Muscle of back (tissue), 3 donors: ENCODE measurements at regions not wholly inside any gene's neighbourhood (a gene's known extent, or its start where the extent isn't known, plus 50 kb on each side); places are given as distances from the start of the nearest gene placed in this dataset.

Source experiments
- DNase-seq, 3 donors: peaks; one replicate each; pipeline versions ENCODE4 v3.0.0 to v3.0.0-alpha.2; 2013

DNA sequence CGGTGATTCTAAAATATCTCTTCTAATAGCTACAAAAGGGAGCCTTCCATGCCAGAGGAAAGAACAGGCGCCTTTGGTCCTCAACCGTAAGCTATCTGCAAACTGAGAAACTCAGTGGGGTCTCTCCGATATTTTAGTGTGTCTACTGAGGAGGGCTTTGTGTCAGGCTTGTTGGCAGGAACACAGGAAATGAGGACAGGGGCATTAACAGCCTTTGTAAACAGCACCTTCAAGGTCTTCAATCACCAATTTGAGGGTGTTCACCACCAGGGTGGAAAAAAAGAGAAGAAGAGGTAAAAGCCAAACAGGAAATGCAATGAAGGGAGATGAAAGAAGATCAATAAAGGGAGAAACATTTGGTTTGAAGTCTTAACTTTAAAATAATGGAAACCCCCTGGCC lies 580.1 kb upstream of the SALL1 start:
- no peak for DNase-seq

DNA sequence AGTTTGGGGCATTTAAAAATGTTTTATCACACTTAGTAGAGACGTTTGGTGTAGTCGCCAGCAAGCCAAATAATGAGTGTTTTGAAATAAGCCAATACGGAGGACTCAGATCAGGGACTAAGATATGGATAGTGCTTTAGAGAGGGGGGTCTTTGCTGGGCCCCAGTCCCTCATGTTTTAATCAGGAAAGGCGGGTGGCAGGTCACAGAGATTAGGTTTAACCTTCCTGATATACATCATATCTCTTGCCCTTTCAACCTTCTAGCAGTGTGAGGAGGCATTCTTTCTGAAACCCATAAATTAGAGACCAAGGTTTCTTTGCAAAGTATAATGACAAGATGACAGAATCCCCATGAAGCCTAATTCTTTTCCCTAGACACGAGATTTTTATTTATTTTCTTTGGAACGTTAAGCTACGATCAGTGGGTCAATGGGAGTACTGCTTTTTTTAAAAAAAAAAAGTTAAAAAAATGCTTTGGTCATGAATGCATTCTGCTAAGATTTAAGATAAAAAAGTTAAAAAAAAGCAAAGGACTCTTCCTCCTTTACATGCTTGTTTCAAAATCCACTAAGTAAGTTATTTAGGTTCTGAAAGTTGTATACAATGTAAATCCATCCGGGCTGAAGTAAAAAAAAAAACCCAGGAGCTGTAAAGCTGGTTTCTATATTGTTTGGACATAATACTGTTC lies 572.1 kb upstream of the SALL1 start:
- DNase-seq: no peak

DNA sequence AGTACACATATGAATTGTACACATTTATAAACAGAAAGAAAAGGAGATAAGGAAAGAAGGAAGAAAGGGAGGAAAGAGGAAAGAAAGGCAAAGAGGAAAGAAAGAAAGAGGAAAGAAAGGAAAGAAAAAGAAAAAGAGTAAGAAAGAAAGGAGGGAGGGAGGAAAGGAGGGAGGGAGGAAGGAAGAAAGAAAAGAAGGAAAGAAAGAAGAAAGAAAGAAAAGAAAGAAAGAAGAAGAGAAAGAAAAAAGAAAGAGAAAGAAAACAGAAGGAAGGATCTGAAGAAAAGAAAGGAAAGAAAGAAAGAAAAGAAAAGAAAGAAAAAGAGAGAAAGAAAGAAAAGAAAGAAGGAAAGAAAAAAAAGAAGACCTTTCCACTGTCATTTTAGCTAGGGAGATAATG lies 571.4 kb upstream of the SALL1 start:
- DNase-seq: no peak

DNA sequence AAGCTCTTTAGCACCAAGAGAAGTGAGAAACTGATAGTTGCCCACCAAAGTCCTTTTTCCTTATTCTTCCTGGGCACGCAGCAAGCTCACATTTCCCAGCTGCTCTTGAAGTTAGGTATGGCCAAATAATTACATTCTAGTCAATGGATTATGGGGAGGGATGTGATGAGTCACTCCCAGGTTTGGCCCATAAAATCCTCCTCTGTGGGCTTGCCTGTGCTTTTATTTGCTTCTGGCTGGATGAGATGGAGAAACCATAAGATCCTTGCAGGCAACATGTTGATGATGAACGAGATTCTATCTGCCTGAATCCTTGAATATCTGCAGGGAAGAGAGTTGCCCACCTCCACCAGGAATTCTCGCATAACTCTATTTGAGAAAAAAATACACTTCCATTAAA lies 568.3 kb upstream of the SALL1 start:
- no peak for DNase-seq

DNA sequence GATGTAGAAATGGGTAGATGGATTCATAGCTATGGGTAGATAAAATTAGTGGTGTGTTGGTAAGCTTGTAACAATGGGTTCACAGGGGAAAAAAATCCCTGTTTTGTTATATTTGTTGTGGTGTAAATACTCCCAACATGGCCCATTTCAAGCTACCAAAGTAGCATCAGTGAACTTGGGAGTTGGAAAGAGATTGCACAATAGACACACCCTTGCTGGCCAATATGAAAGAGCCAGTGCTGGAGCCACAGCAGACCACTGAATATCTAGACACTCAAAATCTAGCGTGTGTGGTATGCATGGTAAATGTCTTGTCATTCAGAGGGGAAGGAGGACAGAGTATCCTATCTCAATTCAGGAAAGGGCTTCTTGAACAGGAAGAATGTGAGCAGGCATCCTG lies 565.1 kb upstream of the SALL1 start:
- DNase-seq: no peak

DNA sequence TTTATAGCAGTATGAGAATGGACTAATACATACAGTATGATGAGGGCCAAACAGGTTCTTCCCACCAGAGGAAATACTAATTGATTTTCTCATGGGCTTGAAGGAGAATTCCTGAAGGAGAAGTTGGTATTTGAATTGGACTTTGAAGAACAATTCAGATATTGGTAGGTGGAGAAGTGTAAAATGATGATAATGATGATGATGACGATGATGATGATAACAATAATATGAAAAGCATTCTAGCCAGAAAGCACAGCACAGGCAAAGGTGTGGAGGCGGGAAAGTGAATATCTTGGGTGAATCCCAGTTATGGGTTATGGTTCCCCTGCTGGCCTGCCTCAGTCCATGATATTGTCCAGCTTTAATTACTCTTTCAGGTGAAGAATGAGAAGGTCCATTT lies 562.4 kb upstream of the SALL1 start:
- DNase-seq: no peak

DNA sequence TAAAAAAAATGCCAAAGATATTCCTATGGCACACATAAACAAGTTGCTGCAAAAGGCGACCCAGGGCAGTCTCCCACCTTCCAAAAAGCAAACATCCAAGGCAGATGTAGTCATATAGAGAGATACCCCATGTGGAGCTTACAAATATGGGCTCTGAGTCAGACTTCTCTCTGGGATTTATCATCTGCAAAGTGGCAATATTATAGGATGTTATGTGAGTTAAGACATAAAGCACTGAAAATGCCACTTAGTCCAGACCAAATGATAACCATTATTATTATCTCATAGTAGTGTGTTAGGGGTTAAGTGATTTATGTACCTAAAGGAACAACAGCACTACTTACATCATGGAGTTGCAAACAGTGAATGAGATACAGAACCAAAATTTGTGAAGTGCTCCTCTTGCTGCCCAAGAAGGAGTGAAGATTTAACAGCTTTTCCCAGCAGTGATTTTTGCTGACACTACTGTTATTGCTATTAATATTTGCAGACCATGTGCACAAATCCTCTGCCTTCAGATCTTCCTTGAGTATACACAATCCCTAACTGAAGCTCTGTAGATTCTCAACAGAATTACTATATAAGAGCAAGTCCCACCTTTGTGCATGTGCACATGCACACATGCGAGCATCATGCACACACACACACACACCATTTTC lies 560.0 kb upstream of the SALL1 start:
- DNase-seq: no peak

DNA sequence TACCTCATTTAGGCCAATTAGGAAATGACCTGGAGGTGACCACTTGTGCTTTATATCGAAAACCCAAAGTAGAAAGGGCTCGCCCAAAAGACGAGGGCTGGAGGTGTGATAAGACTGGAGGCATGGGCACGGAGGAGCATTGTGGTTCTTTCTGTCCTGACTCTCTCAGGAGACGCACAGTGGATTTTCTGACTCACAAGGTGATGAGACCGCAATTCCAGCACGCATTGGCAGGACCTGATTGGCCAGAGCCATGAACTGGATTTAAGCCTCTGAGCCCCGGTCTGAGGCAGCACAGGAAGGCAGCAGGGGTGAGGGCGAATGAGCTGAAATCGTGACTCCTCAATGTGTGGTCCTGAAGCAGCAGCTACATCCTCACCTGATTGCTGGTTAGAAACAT lies 559.1 kb upstream of the SALL1 start:
- no peak for DNase-seq

DNA sequence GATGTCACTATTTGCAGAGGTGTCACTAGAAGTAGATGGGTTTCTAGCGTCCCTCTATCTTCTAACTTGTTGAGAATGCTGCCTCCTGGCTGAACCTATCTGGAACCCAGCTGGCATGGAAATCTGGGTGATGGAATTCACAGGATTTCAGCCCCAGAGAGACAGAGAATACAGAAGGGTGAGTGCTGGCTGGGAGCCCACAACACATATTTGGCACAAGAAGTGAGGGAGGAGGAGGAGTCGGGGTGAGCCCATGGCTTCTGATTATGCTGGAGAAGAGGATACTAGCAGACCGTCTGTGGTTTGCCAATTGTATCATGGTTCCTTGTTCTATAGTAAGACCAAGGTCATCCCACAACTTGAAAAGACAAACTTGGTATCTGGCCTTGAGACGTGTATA lies 557.8 kb upstream of the SALL1 start:
- DNase-seq: no peak

DNA sequence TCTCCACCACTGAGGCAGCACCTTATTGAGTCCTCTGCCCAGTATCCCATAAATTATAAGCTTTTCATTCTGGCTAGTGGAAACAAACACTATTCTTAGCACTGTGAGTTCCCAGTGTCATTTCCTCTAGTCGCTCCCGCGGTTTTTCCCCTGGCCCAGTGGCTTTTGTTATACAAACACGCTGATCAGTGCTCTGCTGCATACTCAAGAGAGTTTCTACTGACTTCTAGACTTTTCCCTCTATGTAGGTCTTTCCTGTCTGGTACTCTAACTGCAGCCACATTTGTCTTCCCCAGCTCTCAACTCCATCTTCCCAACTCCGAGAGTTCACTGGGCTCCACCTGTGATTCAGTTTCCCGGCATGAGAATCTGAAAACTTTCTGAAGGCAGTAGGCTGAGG lies 556.6 kb upstream of the SALL1 start:
- DNase-seq: no peak

DNA sequence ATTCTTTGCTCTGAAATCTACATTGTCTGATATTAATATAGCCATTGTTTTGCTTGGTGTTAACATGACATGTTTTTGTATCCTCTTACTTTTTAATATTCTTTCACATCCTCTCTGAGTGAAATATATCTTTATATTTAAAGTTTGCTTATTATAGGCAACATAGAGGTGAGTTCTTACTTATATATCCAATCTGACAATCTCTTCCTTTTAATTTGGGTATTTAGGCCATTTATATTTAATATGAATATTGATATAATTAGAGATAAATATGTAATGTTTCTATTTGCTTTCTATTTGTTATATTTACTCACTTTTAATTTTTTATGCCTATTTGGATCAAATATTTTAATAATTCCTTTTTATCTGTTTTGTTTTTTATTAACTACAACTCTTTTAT lies 554.1 kb upstream of the SALL1 start:
- no peak for DNase-seq

DNA sequence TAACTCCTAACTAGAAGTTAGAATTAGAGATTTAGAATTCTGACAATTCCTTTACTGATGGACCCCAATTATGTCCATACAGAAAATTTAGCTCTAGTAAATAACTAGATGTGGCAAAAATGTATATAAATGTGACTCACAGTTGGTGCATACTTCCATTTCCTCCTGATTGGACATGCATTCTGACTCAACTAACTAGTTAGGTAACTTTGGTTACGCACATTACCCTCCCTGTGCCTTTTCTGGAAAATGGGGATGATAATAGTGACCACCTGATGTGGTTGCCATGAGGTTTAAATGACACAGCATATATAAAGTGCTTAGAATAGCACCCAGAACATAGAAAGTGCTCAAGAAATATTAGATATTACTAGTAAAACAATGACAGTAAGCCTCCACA lies 550.0 kb upstream of the SALL1 start:
- DNase-seq: no peak

DNA sequence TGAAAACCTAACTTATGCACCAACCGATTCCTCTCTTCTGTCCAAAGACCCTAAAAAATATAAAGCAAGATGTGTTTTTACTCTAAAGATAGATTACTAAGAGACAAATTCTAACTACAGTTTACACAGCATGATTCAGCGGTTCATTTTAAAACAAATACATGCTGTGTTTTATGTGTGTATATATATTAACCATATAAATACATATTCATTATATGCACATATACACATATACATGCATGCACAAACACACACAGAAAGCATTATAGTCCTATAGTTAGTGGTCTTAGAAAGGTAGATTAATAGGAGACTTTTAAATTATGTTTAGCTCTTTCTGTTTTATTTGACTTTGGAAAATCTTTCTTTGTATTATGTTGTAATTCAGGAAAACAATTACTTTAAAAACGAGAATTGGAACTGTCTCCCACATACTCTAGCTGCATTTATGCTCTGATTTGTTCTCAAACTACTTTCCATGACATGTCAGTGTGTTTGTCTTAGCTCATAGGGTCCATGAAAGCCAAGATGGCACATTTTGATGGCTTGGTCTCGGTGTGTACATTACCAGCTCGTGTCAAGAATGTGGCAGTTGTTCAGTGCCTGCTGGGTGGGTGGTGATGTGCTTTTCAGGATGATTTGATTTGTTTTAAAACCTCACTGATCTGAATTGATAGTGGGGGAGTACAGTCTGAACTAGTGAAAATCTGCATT lies 548.8 kb upstream of the SALL1 start:
- DNase-seq: no peak

DNA sequence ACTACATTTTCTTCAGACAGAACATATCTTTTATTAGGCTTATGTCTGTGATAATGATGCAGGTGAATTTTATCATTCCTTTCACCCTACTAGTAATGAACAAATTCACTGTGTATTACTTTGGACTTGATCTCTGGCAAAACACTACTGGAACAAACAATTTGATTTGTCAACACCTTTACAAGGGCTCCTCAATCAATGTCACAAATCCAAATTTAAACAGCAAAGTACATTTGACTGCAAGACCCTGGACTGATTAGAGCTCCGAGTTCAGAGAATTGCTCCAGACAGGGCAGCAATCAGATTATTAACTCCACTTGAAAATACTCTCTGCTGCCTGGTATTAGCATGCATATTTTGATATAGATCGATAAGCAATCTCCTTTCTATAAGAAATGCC lies 547.6 kb upstream of the SALL1 start:
- no peak for DNase-seq

DNA sequence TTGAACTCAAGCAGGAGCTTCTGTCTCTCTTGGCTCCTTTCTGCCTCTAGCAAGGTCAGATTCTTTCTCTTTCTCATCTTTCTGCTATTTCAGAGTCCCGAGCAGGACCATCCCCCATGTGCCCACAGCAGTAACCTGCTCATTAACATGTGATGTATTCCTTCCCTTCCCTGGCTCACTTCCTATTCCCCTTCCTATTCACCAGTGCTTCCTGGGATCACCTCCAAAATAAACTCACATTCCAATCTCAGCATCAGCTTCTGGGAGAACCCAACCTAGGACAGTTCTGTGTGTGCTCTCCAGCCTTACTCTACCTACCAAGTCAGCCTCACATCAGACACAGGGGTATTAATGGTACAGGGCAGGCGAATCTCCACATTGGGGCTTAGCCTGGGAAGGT lies 546.4 kb upstream of the SALL1 start:
- no peak for DNase-seq

DNA sequence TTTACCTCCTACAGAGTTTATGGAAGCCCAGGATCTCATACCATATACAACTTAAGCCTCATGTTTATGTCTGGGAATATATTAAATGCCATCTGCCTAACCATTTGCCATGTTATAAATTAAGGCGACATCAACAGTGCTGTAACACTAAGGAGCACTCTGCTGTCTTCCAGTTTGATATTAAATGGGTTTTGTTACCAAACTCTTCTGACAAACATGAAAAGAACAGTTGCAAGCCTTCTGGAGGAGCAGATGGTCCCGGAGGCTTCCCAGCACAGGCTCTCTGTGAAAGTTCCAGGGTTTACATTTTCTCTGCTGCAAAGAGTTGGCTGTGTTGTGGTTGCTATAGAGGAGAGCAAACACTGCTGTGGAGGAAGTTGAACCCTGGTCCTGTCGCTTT lies 545.3 kb upstream of the SALL1 start:
- no peak for DNase-seq

DNA sequence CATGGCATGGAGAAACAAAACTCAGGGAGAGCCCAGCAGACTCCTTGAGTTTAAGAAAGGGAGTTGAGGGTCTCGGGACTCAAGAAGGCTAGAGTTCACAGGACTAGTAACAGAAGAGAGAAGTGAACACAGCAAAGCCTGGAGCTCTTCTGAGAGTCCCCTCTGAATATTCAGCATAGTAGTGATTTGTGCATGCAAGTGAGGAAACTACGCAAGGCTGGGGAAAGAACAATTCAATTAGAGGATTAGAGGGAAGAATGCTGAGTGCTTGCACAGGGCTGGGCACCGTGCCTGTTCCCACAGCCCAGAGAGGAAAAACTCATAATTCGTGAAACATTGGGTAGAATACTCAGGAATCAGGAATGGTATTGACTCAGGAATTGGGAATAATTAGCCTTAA lies 540.0 kb upstream of the SALL1 start:
- no peak for DNase-seq

DNA sequence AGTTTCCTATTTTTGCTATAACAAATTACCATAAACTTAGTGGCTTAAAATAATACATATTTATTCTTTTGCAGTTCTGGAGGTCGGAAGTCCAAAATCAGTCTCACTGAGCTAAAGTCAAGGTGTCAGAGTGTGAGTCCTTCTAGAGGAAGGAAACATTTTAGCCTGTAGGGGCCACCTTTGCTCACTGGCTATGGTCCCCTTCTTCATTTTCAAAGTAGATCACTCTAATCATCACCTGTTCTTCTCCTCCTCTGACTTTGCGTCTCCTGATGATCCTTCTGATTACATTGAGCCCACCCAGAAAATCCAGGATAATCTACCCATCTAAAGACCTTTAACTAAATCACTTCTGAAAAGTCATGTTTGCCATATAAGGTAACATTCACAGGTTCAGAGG lies 534.4 kb upstream of the SALL1 start:
- DNase-seq: no peak

DNA sequence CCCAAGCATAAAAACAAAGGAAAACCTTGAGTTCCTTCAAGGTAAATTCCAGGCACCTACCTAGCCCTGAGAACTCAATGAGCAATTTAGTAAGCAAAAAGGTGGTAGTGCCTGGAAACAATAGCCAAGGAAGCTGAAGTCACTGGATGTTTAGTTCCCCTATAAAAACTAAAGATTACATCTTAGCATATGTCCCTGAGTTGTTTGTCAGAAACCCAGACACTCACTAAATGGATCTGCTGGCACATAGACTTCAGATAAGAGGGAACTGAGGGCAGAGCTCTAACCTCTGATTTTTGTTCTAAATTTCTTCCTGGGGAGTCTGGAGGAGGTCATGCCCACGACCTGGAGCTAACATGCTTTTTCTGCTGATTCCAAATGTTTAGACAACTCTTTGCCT lies 532.8 kb upstream of the SALL1 start:
- DNase-seq: no peak

DNA sequence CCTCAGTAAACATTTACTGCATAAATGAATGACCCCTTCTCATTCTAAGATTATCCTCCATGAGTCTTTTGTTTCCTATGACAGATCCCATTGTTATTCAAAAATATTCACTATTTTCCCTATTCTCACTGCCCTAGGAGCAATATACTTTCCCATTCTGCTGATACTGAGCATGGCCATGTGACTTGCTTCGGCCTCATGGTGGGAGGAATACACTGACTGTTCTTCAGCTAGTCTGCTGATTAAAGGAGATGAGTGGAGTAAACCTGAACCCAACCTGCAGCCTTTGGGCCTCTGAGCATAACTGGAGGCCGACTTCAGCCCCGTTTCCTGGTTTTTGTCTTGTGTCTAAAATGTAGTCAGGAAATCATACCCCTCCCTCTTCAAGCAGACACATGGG lies 531.8 kb upstream of the SALL1 start:
- DNase-seq: no peak

DNA sequence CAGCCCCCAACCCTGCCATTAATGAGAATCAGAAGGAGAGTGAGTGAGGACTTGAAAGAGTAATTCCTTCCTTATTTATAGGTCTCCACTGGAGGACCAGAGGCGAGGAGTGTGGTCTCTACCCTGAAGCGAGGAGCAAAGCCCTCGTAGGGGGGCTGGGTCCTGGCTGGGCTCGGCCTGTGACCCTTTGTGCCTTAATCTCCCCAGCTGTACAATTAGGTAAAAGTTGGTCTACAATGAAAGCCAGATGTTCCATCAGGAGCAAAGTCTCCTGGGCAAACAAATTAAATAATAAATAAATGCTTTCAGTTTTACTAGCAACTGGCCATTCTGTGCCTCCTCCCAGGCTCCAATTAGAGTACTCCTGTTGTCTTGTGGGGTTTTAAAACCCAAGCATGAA lies 523.5 kb upstream of the SALL1 start:
- DNase-seq: no peak

DNA sequence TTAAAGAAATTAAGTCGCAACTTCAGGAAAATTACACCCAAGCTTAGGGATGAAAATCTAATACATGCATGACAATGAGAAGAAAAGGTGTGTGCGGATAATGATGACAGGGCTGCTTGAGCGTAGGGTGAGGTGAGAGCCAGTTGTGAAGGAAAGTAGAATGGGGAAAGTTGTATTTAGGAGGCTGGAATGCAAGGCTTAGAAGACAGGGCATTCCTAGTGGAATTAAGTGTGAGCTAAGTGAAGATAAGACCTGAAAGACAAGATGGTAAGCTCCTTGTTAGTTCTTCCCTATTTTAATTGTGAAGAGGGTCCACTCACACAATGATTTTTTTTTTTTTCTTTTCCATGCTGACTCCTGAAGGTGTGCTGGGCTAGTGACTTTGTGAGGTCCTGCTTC lies 519.5 kb upstream of the SALL1 start:
- DNase-seq: no peak

DNA sequence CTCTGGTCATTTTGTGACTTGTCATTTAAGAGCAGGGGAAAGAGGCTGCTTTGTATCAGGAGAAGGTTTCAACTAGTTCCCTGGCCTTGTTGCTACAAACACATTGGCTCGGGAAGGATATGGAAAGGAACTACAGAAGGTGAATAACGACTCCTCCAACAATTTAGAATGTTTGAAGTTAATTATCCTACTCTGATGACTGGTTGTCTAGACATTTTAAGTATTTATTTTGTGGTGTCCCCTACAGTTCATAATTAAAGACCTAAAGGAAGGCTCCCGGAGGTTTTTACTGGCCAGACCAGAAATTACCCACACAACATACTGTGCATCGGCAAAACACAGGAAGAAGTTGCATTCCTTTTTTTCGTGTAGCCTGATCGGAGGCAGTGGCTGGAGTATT lies 515.8 kb upstream of the SALL1 start:
- peak in 1 of 3 donors; percentile 0 for DNase-seq

DNA sequence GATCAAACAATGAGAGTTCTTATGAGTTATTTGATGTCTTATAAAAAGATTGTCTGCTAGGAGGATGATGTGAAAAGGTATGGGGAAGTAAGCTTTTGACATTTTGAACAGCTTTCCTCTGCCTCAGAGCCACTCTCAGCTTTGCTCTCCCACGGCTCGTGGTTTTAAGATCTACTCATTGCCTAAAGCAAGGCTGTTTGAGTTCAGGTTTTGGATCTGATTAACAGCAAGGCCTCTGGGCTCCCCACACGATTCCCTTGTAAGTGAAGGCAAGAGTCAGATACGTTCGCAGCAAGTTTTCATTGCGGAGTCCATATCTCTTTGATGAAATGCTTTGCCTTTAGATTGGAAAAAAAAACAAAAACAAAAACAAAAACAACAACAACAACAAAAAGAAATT lies 515.0 kb upstream of the SALL1 start:
- DNase-seq: no peak
